A549 (cell line): ENCODE measurements at regions not wholly inside any gene's neighbourhood (a gene's known extent, or its start where the extent isn't known, plus 50 kb on each side); places are given as distances from the start of the nearest gene placed in this dataset.

ENCODE experiments used
- ATAC-seq, 2 experiments: fragments of 200-7000 bp in 1 of 2; fragments of >200 bp in 1 of 2; cut with Nextera tagmentation in 1 of 2; cut with Tn5 transposase in 1 of 2; 3 replicates each; pipeline versions ENCODE4 v1.8.0 to v1.9.1; 2018 to 2020; ENCODE audit warnings: mild to moderate bottlenecking in 1 of 2, moderate library complexity in 1 of 2
- CTCF ChIA-PET: fragments of 300-600 bp; sonication (Branson Sonifier 250); formaldehyde crosslinking; extraction: SDS; loops from one replicate; lab custom pipeline; 2021; ENCODE audit warnings: antibody characterized with exemption, inconsistent platforms; lab: Yijun Ruan, JAX
- POLR2A ChIA-PET: fragments of 350-600 bp; formaldehyde crosslinking; extraction: SDS; loops from one replicate; lab custom pipeline; 2021; ENCODE audit warnings: antibody characterized with exemption, inconsistent platforms; lab: Yijun Ruan, JAX
- DNase-seq, 2 experiments: peaks; one replicate each; pipeline versions ENCODE4 v3.0.0 to v3.0.0-alpha.2; 2011 to 2016; ENCODE audit warnings: low read depth in 1 of 2, low spot score in 1 of 2
- FAIRE-seq: peaks from 2 replicates; lab custom pipeline; 2011; peaks lifted over from hg19 to GRCh38; lab: Jason Lieb, UNC
- H3K27ac ChIP-seq, 2 experiments: fragments of >200 bp; sonication (Bioruptor Twin); formaldehyde crosslinking; 3 replicates each; pipeline ENCODE4 v1.5.1; 2016 to 2017
- H3K4me1 ChIP-seq: fragments of >200 bp; sonication (Bioruptor Twin); formaldehyde crosslinking; 3 replicates; pipeline ENCODE4 v1.6.1; 2016
- H3K4me2 ChIP-seq: fragments of >200 bp; sonication (Bioruptor Twin); formaldehyde crosslinking; 3 replicates; pipeline ENCODE4 v1.6.1; 2016
- H3K4me3 ChIP-seq: fragments of >200 bp; sonication (Bioruptor Twin); formaldehyde crosslinking; 3 replicates; pipeline ENCODE4 v1.5.1; 2016
- H3K9me3 ChIP-seq: fragments of >200 bp; sonication (Bioruptor Twin); formaldehyde crosslinking; 3 replicates; pipeline ENCODE4 v1.6.1; 2016
- BHLHE40 ChIP-seq: IDR thresholded peaks from 2 replicates; pipeline ENCODE4 v1.6.1; 2012; ENCODE audit warnings: low read depth, low read length, inconsistent platforms
- CBX2 ChIP-seq: fragments of 200-600 bp; sonication (generic); IDR thresholded peaks from 2 replicates; pipeline ENCODE4 v1.6.1; 2016; ENCODE audit warnings: low read depth, mild to moderate bottlenecking, borderline replicate concordance
- CHD2 ChIP-seq: fragments of 150-350 bp; IDR thresholded peaks from 2 replicates; pipeline ENCODE4 v1.6.1; 2014; ENCODE audit warnings: low read length; ENCODE audit not compliant: partially characterized antibody
- FOSB ChIP-seq: fragments of 250-450 bp; sonication (Bioruptor Pico); IDR thresholded peaks from 2 replicates; pipeline ENCODE4 v1.5.0; 2020; ENCODE audit warnings: mild to moderate bottlenecking, moderate library complexity
- FOSL2 ChIP-seq, 2 experiments: fragments of 450-650 bp in 1 of 2; fragments of >200 bp in 1 of 2; sonication (Bioruptor Twin) in 1 of 2; formaldehyde crosslinking; IDR thresholded peaks; 2 replicates each; pipeline versions ENCODE4 v1.5.0 to v1.6.1; 2016 to 2020; ENCODE audit warnings: mild to moderate bottlenecking in 1 of 2, moderate library complexity in 1 of 2
- GATA3 ChIP-seq: IDR thresholded peaks from 2 replicates; pipeline ENCODE4 v1.6.1; 2012; ENCODE audit warnings: borderline replicate concordance
- HDAC2 ChIP-seq: fragments of 200-600 bp; sonication (generic); IDR thresholded peaks from 2 replicates; pipeline ENCODE4 v1.6.1; 2016
- HOXB5 ChIP-seq: fragments of 250-450 bp; sonication (Bioruptor Pico); IDR thresholded peaks from 2 replicates; pipeline ENCODE4 v1.5.0; 2020; ENCODE audit warnings: mild to moderate bottlenecking, moderate library complexity
- JUN ChIP-seq, 2 experiments: fragments of >200 bp; sonication (Bioruptor Twin); formaldehyde crosslinking; IDR thresholded peaks; 2 replicates in 1 of 2; 3 replicates in 1 of 2; pipeline ENCODE4 v1.6.1; 2016 to 2017
- JUNB ChIP-seq: fragments of >200 bp; sonication (Bioruptor Twin); formaldehyde crosslinking; IDR thresholded peaks from 2 replicates; pipeline ENCODE4 v1.6.1; 2016
- MAZ ChIP-seq: fragments of 150-350 bp; IDR thresholded peaks from 2 replicates; pipeline ENCODE4 v1.6.1; 2014; ENCODE audit warnings: antibody characterized with exemption, low read depth, low read length, borderline replicate concordance
- PHF8 ChIP-seq: fragments of 200-600 bp; sonication (generic); IDR thresholded peaks from 2 replicates; pipeline ENCODE4 v1.6.1; 2016; ENCODE audit warnings: low read depth, mild to moderate bottlenecking, antibody characterized with exemption, moderate library complexity, borderline replicate concordance
- POLR2AphosphoS2 ChIP-seq: conservative IDR thresholded peaks from 2 replicates; pipeline ENCODE4 v1.6.1; 2012; ENCODE audit warnings: low read length, improper control_type of control experiment, inconsistent platforms
- RNF2 ChIP-seq: fragments of 200-600 bp; sonication (generic); IDR thresholded peaks from 2 replicates; pipeline ENCODE4 v1.6.1; 2016; ENCODE audit warnings: low read depth, mild to moderate bottlenecking, antibody characterized with exemption, moderate library complexity, borderline replicate concordance
- SMC3 ChIP-seq: fragments of >200 bp; sonication (Bioruptor Twin); formaldehyde crosslinking; IDR thresholded peaks from 3 replicates; pipeline ENCODE4 v1.6.1; 2018; ENCODE audit warnings: inconsistent platforms
- SREBF2 ChIP-seq: fragments of 450-650 bp; IDR thresholded peaks from 2 replicates; pipeline ENCODE4 v1.6.1; 2014; ENCODE audit warnings: mild to moderate bottlenecking, moderate library complexity
- TP53 ChIP-seq: fragments of 250-450 bp; sonication (Bioruptor Pico); IDR thresholded peaks from 2 replicates; pipeline ENCODE4 v1.5.0; 2021; ENCODE audit warnings: mild to moderate bottlenecking, moderate library complexity
- USF2 ChIP-seq: fragments of 450-650 bp; IDR thresholded peaks from 2 replicates; pipeline ENCODE4 v1.6.1; 2014; ENCODE audit warnings: antibody characterized with exemption
- ZC3H11A ChIP-seq: fragments of 450-650 bp; IDR thresholded peaks from 2 replicates; pipeline ENCODE4 v1.6.1; 2014; ENCODE audit warnings: antibody characterized with exemption, mild to moderate bottlenecking
- WGBS: methylation state at CpG from one replicate; pipeline ENCODE4 v1.1.6; 2017; ENCODE audit errors: missing lambda C conversion rate; 5-methylcytosine and 5-hydroxymethylcytosine counted together
- TF ChIP-seq, protein P1 (sequence below): fragments of >200 bp; sonication (Bioruptor Twin); formaldehyde crosslinking; IDR thresholded peaks from 3 replicates; pipeline ENCODE4 v1.5.1; 2016
- TF ChIP-seq, protein P2 (sequence below): IDR thresholded peaks from 2 replicates; pipeline ENCODE4 v1.6.1; 2012; ENCODE audit warnings: low read depth, borderline replicate concordance
- TF ChIP-seq, protein P3 (sequence below): fragments of >200 bp; sonication (Bioruptor Twin); formaldehyde crosslinking; IDR thresholded peaks from 2 replicates; pipeline ENCODE4 v1.6.1; 2016
- TF ChIP-seq, protein P4 (sequence below): fragments of 150-350 bp; IDR thresholded peaks from 2 replicates; pipeline ENCODE4 v1.6.1; 2014; ENCODE audit warnings: low read depth, mild to moderate bottlenecking, low read length
- TF ChIP-seq, protein P5 (sequence below): fragments of >200 bp; sonication (Bioruptor Twin); formaldehyde crosslinking; IDR thresholded peaks from 3 replicates; pipeline ENCODE4 v1.6.1; 2016

- ATAC-seq (no peak), FAIRE-seq (no peak)
- CTCF ChIA-PET, result no interaction called here
- H3K9me3 ChIP-seq, result no peaks in the 10 kb centered on the region
- H3K4me2 ChIP-seq, result no peak overlapping the region
- no peak overlapping the region for H3K27ac ChIP-seq
- TF ChIP-seq SMC3 (no peak), HOXB5 (CRISPR knock-in tag) (no peak), FOSL2 (IDR thresholded peaks at IDR 0.05) (no peak), FOSL2 (CRISPR knock-in tag; IDR thresholded peaks at IDR 0.05) (no peak), HDAC2 (no peak), GATA3 (no peak), FOSB (CRISPR knock-in tag) (no peak), CHD2 (no peak), JUNB (no peak), MAZ (no peak), POLR2AphosphoS2 (no peak), JUN (IDR thresholded peaks at IDR 0.05) (no peak), BHLHE40 (no peak), USF2 (no peak), ZC3H11A (no peak), TP53 (no peak), CBX2 (no peak)
- TF ChIP-seq, protein P1, sequence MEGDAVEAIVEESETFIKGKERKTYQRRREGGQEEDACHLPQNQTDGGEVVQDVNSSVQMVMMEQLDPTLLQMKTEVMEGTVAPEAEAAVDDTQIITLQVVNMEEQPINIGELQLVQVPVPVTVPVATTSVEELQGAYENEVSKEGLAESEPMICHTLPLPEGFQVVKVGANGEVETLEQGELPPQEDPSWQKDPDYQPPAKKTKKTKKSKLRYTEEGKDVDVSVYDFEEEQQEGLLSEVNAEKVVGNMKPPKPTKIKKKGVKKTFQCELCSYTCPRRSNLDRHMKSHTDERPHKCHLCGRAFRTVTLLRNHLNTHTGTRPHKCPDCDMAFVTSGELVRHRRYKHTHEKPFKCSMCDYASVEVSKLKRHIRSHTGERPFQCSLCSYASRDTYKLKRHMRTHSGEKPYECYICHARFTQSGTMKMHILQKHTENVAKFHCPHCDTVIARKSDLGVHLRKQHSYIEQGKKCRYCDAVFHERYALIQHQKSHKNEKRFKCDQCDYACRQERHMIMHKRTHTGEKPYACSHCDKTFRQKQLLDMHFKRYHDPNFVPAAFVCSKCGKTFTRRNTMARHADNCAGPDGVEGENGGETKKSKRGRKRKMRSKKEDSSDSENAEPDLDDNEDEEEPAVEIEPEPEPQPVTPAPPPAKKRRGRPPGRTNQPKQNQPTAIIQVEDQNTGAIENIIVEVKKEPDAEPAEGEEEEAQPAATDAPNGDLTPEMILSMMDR, result no peak
- TF ChIP-seq, protein P2, sequence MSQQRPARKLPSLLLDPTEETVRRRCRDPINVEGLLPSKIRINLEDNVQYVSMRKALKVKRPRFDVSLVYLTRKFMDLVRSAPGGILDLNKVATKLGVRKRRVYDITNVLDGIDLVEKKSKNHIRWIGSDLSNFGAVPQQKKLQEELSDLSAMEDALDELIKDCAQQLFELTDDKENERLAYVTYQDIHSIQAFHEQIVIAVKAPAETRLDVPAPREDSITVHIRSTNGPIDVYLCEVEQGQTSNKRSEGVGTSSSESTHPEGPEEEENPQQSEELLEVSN, result no peak
- TF ChIP-seq, protein P3, sequence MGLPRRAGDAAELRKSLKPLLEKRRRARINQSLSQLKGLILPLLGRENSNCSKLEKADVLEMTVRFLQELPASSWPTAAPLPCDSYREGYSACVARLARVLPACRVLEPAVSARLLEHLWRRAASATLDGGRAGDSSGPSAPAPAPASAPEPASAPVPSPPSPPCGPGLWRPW, result no peak
- TF ChIP-seq, protein P4, sequence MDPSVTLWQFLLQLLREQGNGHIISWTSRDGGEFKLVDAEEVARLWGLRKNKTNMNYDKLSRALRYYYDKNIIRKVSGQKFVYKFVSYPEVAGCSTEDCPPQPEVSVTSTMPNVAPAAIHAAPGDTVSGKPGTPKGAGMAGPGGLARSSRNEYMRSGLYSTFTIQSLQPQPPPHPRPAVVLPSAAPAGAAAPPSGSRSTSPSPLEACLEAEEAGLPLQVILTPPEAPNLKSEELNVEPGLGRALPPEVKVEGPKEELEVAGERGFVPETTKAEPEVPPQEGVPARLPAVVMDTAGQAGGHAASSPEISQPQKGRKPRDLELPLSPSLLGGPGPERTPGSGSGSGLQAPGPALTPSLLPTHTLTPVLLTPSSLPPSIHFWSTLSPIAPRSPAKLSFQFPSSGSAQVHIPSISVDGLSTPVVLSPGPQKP, result no peak
- TF ChIP-seq, all 56 proteins: peak for 0
- Histone ChIP-seq H3K4me3 (no peak overlapping the region), H3K4me1 (no peaks in the 10 kb centered on the region)
- 2% methylated on average over 2 of the region's 2 CpGs for WGBS
- no peak for DNase-seq
- POLR2A ChIA-PET, result no interaction called here
Observed at GRCh38 chr2:66113988-66114625, 320.8 kb upstream of the MEIS1 start.

DNA sequence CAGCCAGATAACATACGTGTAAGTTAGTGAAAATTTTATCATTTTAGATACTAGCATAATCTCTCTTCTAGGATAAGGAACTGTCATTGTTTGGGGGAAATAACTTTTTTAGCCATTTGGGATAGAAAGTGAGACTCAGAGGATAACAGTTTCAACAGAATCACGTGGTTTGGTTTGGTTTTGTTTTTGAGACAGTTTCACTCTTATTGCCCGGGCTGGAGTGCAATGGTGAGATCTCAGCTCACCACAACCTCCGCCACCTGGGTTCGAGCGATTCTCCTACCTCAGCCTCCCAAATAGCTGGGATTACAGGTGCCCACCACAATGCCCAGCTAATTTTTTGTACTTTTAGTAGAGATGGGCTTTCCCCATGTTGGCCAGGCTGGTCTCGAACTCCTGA lies 323.2 kb upstream of the MEIS1 start:
- Histone ChIP-seq H3K27ac (no peak overlapping the region), H3K4me1 (no peaks in the 10 kb centered on the region), H3K9me3 (no peaks in the 10 kb centered on the region), H3K4me2 (no peak overlapping the region), H3K4me3 (no peak overlapping the region)
- FAIRE-seq (no peak), DNase-seq (no peak), ATAC-seq (no peak)
- ChIA-PET POLR2A (no interaction called here), CTCF (interaction anchor here (1.3 kb wide), 1 partner anchor 18 kb away, joined by 3 read pairs; no protein-coding TSS in a partner anchor)
- 16% methylated on average over 7 of the region's 7 CpGs for WGBS
- no peak for TF ChIP-seq PHF8
- no peak for TF ChIP-seq SREBF2
- TF ChIP-seq RNF2, result no peak
- TF ChIP-seq JUNB, result no peak
- TF ChIP-seq, protein P5, sequence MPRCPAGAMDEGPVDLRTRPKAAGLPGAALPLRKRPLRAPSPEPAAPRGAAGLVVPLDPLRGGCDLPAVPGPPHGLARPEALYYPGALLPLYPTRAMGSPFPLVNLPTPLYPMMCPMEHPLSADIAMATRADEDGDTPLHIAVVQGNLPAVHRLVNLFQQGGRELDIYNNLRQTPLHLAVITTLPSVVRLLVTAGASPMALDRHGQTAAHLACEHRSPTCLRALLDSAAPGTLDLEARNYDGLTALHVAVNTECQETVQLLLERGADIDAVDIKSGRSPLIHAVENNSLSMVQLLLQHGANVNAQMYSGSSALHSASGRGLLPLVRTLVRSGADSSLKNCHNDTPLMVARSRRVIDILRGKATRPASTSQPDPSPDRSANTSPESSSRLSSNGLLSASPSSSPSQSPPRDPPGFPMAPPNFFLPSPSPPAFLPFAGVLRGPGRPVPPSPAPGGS, result no peak
